ENCODE measurements at regions not wholly inside any gene's neighbourhood (a gene's known extent, or its start where the extent isn't known, plus 50 kb on each side); places are given as distances from the start of the nearest gene placed in this dataset.

DNA sequence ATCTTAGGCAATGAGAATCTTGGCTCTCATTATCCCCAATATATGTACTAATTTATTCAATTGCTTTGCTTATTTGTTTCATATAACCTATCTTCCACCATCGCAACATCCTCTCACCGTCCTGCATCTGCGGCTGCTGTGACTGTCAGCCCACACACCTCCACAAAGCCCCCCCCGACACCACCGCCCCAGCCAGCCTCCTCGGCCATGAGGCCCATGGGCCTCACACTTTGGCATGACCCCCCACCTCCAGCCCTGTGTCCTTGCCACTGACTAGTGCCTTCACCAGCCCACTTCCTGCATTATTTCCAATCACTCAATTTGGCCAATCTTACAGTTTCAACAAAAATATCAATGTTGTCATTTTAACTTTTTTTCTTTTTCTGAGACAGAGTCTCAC is 60.7 kb upstream of the TOX2 start:
- no peak for DNase-seq (ENCODE audit: low spot score)
- Histone ChIP-seq H3K9me3 (ENCODE audit: low read depth, low read length, poor library complexity, severe bottlenecking) (no peaks in the 10 kb centered on the region), H3K36me3 (ENCODE audit: insufficient read depth, low read length, poor library complexity, severe bottlenecking) (no peaks in the 10 kb centered on the region), H3K4me1 (ENCODE audit: insufficient read depth, low read length, poor library complexity, severe bottlenecking) (no peaks in the 10 kb centered on the region), H3K4me3 (ENCODE audit: low read depth, low read length, poor library complexity, severe bottlenecking) (no peak overlapping the region), H3K27ac (ENCODE audit: low read depth, low read length, poor library complexity, severe bottlenecking) (no peak overlapping the region), H3K27me3 (replicated peaks; ENCODE audit: insufficient read depth, low read depth, low read length, poor library complexity) (no peaks in the 10 kb centered on the region)
- no peak for TF ChIP-seq EZH2 (IDR thresholded peaks at IDR 0.05; ENCODE audit: borderline replicate concordance, low read depth, low read length, poor library complexity, severe bottlenecking)
- intact Hi-C loops (cut with micrococcal nuclease; ENCODE audit: unreplicated experiment): no loop called here
- ChIA-PET POLR2A (ENCODE audit: low non-redundant PET) (no interaction called here), CTCF (no interaction called here)
- BruUV-seq (replicated peaks): no TSS peak

- ChIA-PET POLR2A (ENCODE audit: low non-redundant PET) (no interaction called here), CTCF (no interaction called here)
- Histone ChIP-seq H3K27ac (ENCODE audit: low read depth, low read length, poor library complexity, severe bottlenecking) (no peak overlapping the region), H3K4me1 (ENCODE audit: insufficient read depth, low read length, poor library complexity, severe bottlenecking) (no peaks in the 10 kb centered on the region), H3K27me3 (replicated peaks; ENCODE audit: insufficient read depth, low read depth, low read length, poor library complexity) (no peaks in the 10 kb centered on the region), H3K36me3 (ENCODE audit: insufficient read depth, low read length, poor library complexity, severe bottlenecking) (no peaks in the 10 kb centered on the region), H3K9me3 (ENCODE audit: low read depth, low read length, poor library complexity, severe bottlenecking) (no peaks in the 10 kb centered on the region), H3K4me3 (ENCODE audit: low read depth, low read length, poor library complexity, severe bottlenecking) (no peak overlapping the region)
- DNase-seq (ENCODE audit: low spot score): no peak
- BruUV-seq (replicated peaks): no TSS peak
- TF ChIP-seq, protein P1, sequence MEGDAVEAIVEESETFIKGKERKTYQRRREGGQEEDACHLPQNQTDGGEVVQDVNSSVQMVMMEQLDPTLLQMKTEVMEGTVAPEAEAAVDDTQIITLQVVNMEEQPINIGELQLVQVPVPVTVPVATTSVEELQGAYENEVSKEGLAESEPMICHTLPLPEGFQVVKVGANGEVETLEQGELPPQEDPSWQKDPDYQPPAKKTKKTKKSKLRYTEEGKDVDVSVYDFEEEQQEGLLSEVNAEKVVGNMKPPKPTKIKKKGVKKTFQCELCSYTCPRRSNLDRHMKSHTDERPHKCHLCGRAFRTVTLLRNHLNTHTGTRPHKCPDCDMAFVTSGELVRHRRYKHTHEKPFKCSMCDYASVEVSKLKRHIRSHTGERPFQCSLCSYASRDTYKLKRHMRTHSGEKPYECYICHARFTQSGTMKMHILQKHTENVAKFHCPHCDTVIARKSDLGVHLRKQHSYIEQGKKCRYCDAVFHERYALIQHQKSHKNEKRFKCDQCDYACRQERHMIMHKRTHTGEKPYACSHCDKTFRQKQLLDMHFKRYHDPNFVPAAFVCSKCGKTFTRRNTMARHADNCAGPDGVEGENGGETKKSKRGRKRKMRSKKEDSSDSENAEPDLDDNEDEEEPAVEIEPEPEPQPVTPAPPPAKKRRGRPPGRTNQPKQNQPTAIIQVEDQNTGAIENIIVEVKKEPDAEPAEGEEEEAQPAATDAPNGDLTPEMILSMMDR (conservative IDR thresholded peaks at IDR 0.05; ENCODE audit: low read depth, low read length): no peak
- TF ChIP-seq EZH2 (IDR thresholded peaks at IDR 0.05; ENCODE audit: borderline replicate concordance, low read depth, low read length, poor library complexity, severe bottlenecking): no peak
- intact Hi-C loops (cut with micrococcal nuclease; ENCODE audit: unreplicated experiment): no loop called here
These were observed 61.4 kb upstream of the TOX2 start for GRCh38 chr20:43853174-43853803.

DNA sequence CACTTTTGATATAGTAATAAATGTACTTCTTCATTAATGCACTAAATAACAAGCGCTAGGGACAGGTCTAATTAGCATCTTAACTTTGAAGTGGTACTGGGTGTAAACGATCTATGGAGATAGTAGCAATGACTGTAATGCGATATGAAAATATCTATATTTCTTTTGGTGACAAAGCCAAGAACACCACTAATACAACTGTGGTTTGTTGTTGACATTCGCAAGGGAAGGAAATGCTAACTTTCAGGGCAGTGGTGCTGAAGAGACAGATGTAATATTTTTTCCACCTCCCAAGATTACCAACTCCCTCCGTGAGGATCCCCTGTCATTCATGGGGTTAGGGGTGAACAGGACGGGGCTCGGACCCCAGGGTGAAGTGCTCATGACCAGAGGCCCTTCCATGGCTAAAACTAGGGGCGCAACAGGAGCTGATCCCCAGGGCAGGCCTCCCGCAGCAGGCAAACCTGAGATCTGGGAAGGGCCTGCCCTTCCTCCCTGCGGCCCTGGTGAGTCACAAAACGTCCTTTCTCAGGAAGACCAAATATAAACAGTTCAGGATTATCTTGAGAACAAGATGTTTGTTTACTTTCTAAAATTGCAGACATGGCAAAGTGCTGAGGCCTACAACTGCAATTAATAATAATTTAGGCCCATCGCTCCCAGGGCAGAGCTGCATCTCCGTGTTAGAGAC is 65.0 kb upstream of the TOX2 start:
- intact Hi-C loops (cut with micrococcal nuclease; ENCODE audit: unreplicated experiment): no loop called here
- no peaks in the 10 kb centered on the region for H3K27me3 ChIP-seq (replicated peaks; ENCODE audit: insufficient read depth, low read depth, low read length, poor library complexity)
- POLR2A ChIA-PET (ENCODE audit: low non-redundant PET): no interaction called here
- no peak overlapping the region for H3K4me3 ChIP-seq (ENCODE audit: low read depth, low read length, poor library complexity, severe bottlenecking)
- BruUV-seq (replicated peaks): no TSS peak
- H3K27ac ChIP-seq (ENCODE audit: low read depth, low read length, poor library complexity, severe bottlenecking): no peak overlapping the region
- H3K4me1 ChIP-seq (ENCODE audit: insufficient read depth, low read length, poor library complexity, severe bottlenecking): peaks cover 2% of the 10 kb centered on the region
- TF ChIP-seq, protein P1 (conservative IDR thresholded peaks at IDR 0.05; ENCODE audit: low read depth, low read length): no peak
- no peak for TF ChIP-seq EZH2 (IDR thresholded peaks at IDR 0.05; ENCODE audit: borderline replicate concordance, low read depth, low read length, poor library complexity, severe bottlenecking)
- H3K9me3 ChIP-seq (ENCODE audit: low read depth, low read length, poor library complexity, severe bottlenecking): no peaks in the 10 kb centered on the region
- CTCF ChIA-PET: no interaction called here
- DNase-seq (ENCODE audit: low spot score): no peak
- H3K36me3 ChIP-seq (ENCODE audit: insufficient read depth, low read length, poor library complexity, severe bottlenecking): no peaks in the 10 kb centered on the region

- no peak for TF ChIP-seq EZH2 (IDR thresholded peaks at IDR 0.05; ENCODE audit: borderline replicate concordance, low read depth, low read length, poor library complexity, severe bottlenecking)
- TF ChIP-seq, protein P1 (conservative IDR thresholded peaks at IDR 0.05; ENCODE audit: low read depth, low read length): no peak
- no TSS peak for BruUV-seq (replicated peaks)
- Histone ChIP-seq H3K36me3 (ENCODE audit: insufficient read depth, low read length, poor library complexity, severe bottlenecking) (no peaks in the 10 kb centered on the region), H3K9me3 (ENCODE audit: low read depth, low read length, poor library complexity, severe bottlenecking) (no peaks in the 10 kb centered on the region), H3K4me3 (ENCODE audit: low read depth, low read length, poor library complexity, severe bottlenecking) (no peak overlapping the region), H3K27me3 (replicated peaks; ENCODE audit: insufficient read depth, low read depth, low read length, poor library complexity) (no peaks in the 10 kb centered on the region), H3K4me1 (ENCODE audit: insufficient read depth, low read length, poor library complexity, severe bottlenecking) (peaks cover 5% of the 10 kb centered on the region), H3K27ac (ENCODE audit: low read depth, low read length, poor library complexity, severe bottlenecking) (no peak overlapping the region)
- POLR2A ChIA-PET (ENCODE audit: low non-redundant PET): no interaction called here
- CTCF ChIA-PET: no interaction called here
- intact Hi-C loops (cut with micrococcal nuclease; ENCODE audit: unreplicated experiment): no loop called here
- no peak for DNase-seq (ENCODE audit: low spot score)
These were observed 68.1 kb upstream of the TOX2 start for GRCh38 chr20:43846516-43846905.
